GM23338 (cell line): ENCODE measurements at regions not wholly inside any gene's neighbourhood (a gene's known extent, or its start where the extent isn't known, plus 50 kb on each side); places are given as distances from the start of the nearest gene placed in this dataset.
A peak's percentile ranks its signal among the peaks of the same experiment; 100 is the strongest.

Experiments used
- ATAC-seq: fragments of 200-7000 bp; cut with Tn5 transposase; 3 replicates; pipeline ENCODE4 v1.9.1; 2020
- DNase-seq: peaks from one replicate; pipeline ENCODE4 v3.0.0-alpha.2; 2015; ENCODE audit warnings: low spot score
- H2AFZ ChIP-seq: fragments of 200-600 bp; sonication (generic); 2 replicates; pipeline ENCODE4 v1.8.0; 2016; ENCODE audit warnings: antibody characterized with exemption, mild to moderate bottlenecking, moderate library complexity
- H3F3A ChIP-seq: fragments of 200-600 bp; sonication (generic); replicated peaks from 2 replicates; pipeline ENCODE4 v1.8.0; 2017; ENCODE audit warnings: antibody characterized with exemption, mixed run types, low read depth
- H3K27ac ChIP-seq: fragments of 200-600 bp; sonication (generic); 2 replicates; pipeline ENCODE4 v1.6.1; 2016; ENCODE audit warnings: low read depth
- H3K27me3 ChIP-seq: fragments of 200-600 bp; sonication (generic); 2 replicates; pipeline ENCODE4 v1.8.0; 2016; ENCODE audit warnings: mild to moderate bottlenecking, mixed run types, moderate library complexity; ENCODE audit not compliant: insufficient read depth
- H3K36me3 ChIP-seq: fragments of 200-600 bp; sonication (generic); 2 replicates; pipeline ENCODE4 v1.8.0; 2016; ENCODE audit warnings: mild to moderate bottlenecking; ENCODE audit not compliant: insufficient read depth
- H3K4me1 ChIP-seq: fragments of 200-600 bp; sonication (generic); 2 replicates; pipeline ENCODE4 v1.8.0; 2016; ENCODE audit warnings: mild to moderate bottlenecking, moderate library complexity; ENCODE audit not compliant: insufficient read depth
- H3K4me2 ChIP-seq: fragments of 200-600 bp; sonication (generic); 2 replicates; pipeline ENCODE4 v1.7.1; 2017; ENCODE audit warnings: mixed run types
- H3K4me3 ChIP-seq: fragments of 200-600 bp; sonication (generic); 2 replicates; pipeline ENCODE4 v1.6.1; 2016; ENCODE audit warnings: mixed run types
- H3K79me2 ChIP-seq: fragments of 200-600 bp; sonication (generic); replicated peaks from 2 replicates; pipeline ENCODE4 v1.8.0; 2017; ENCODE audit warnings: mild to moderate bottlenecking; ENCODE audit not compliant: insufficient read depth
- H3K9me2 ChIP-seq: fragments of 200-600 bp; sonication (generic); 2 replicates; pipeline ENCODE4 v1.8.0; 2017; ENCODE audit not compliant: insufficient read depth
- H4K20me1 ChIP-seq: fragments of 200-600 bp; sonication (generic); replicated peaks from 2 replicates; pipeline ENCODE4 v1.8.0; 2017; ENCODE audit warnings: mild to moderate bottlenecking; ENCODE audit not compliant: insufficient read depth
- H3K27ac Mint-ChIP-seq: 2 replicates; pipeline ENCODE4 v1.8.0; 2020; ENCODE audit warnings: inconsistent platforms, mild to moderate bottlenecking, moderate library complexity, mixed read lengths
- H3K27me3 Mint-ChIP-seq: 3 replicates; pipeline ENCODE4 v1.8.0; 2022; ENCODE audit warnings: low read depth, mild to moderate bottlenecking, moderate library complexity, mixed read lengths, inconsistent platforms; ENCODE audit not compliant: insufficient read depth, poor library complexity
- H3K36me3 Mint-ChIP-seq: 3 replicates; pipeline ENCODE4 v1.8.0; 2021; ENCODE audit warnings: low read depth, mild to moderate bottlenecking, inconsistent platforms, moderate library complexity, mixed read lengths
- H3K4me1 Mint-ChIP-seq: 3 replicates; pipeline ENCODE4 v1.8.0; 2020; ENCODE audit warnings: mild to moderate bottlenecking, inconsistent platforms, mixed read lengths
- H3K4me3 Mint-ChIP-seq: 3 replicates; pipeline ENCODE4 v1.8.0; 2021; ENCODE audit warnings: moderate library complexity, mild to moderate bottlenecking, inconsistent platforms, mixed read lengths
- H3K9me3 Mint-ChIP-seq: 3 replicates; pipeline ENCODE4 v1.8.0; 2020; ENCODE audit warnings: moderate library complexity, mild to moderate bottlenecking, inconsistent platforms, mixed read lengths
- CREB1 ChIP-seq: fragments of 250-450 bp; sonication (Bioruptor Pico); IDR thresholded peaks from 2 replicates; pipeline ENCODE4 v1.5.0; 2020; ENCODE audit warnings: low read depth, mild to moderate bottlenecking, moderate library complexity
- EZH2 ChIP-seq: fragments of 200-600 bp; sonication (generic); IDR thresholded peaks from one replicate; pipeline ENCODE4 v1.8.0; 2017; ENCODE audit warnings: antibody characterized with exemption, mild to moderate bottlenecking, low read depth; ENCODE audit not compliant: unreplicated experiment
- JUNB ChIP-seq: IDR thresholded peaks from one replicate; pipeline ENCODE4 v1.6.1; 2016; ENCODE audit warnings: antibody characterized with exemption; ENCODE audit not compliant: unreplicated experiment
- NANOG ChIP-seq: IDR thresholded peaks from 2 replicates; pipeline ENCODE4 v1.6.1; 2016; ENCODE audit warnings: antibody characterized with exemption, borderline replicate concordance
- POLR2AphosphoS5 ChIP-seq: IDR thresholded peaks from 2 replicates; pipeline ENCODE4 v1.6.1; 2016; ENCODE audit warnings: antibody characterized with exemption, low read depth
- STAT1 ChIP-seq: IDR thresholded peaks from one replicate; pipeline ENCODE4 v1.6.1; 2016; ENCODE audit warnings: antibody characterized with exemption; ENCODE audit not compliant: unreplicated experiment
- ZNF331 ChIP-seq: fragments of 250-450 bp; sonication (Bioruptor Pico); IDR thresholded peaks from 2 replicates; pipeline ENCODE4 v1.5.0; 2020; ENCODE audit warnings: low read depth, mild to moderate bottlenecking, moderate library complexity
- TF ChIP-seq, protein P1 (sequence below), 2 experiments: fragments of 200-600 bp in 1 of 2; sonication (generic) in 1 of 2; conservative IDR thresholded peaks; 2 replicates each; pipeline versions ENCODE4 v1.5.1 to v1.6.1; 2016 to 2017; ENCODE audit warnings: antibody characterized with exemption in 2 of 2, low read depth in 2 of 2, mild to moderate bottlenecking in 2 of 2, moderate library complexity in 1 of 2
- TF ChIP-seq, protein P2 (sequence below): fragments of 250-450 bp; sonication (Bioruptor Pico); IDR thresholded peaks from 2 replicates; pipeline ENCODE4 v1.5.0; 2020; ENCODE audit warnings: mild to moderate bottlenecking, moderate library complexity

DNA sequence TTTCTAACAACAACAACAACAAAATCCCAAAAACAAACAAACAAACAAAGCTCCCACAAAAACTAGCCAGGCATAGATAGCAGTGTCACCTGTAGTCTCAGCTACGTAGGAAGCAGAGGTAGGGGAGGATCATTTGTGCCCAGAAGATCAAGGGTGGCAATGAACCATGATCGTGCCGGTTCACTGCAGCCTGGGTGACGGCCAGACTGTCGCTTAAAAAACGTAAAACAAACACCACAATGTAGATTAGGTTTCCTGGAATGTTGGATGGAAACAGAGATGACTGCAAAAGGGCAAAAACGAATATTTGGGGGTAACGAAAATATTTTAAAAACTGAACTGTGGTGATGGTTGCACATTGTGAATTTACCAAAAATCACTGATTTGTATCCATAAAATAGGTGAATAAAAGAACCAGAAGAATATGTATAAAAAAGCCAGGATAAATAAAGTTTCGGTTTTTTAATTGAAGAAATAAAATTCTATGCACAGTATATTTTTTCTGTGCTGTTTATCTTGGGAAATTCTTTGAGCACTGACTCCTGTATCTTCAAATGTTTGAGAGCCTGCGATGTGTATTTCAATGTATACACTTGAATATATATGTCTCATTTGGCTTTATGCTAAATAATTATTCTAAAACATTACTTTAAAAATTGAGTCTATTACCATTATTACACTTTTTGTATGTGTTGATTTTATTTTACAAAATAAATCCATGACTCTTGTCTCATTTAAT lies 1477.0 kb downstream of the PCDH7 start:
- H3F3A ChIP-seq: no peaks in the 10 kb centered on the region
- H2AFZ ChIP-seq: peak overlapping the region; percentile 53; the same call in 1 of the 2 replicates
- Mint-ChIP-seq H3K27me3 (no peaks in the 10 kb centered on the region), H3K36me3 (no peaks in the 10 kb centered on the region), H3K4me3 (no peak overlapping the region), H3K27ac (no peak overlapping the region), H3K9me3 (no peaks in the 10 kb centered on the region), H3K4me1 (no peaks in the 10 kb centered on the region)
- no peaks in the 10 kb centered on the region for H3K4me1 ChIP-seq
- no peaks in the 10 kb centered on the region for H3K79me2 ChIP-seq
- ATAC-seq: no peak
- H3K4me3 ChIP-seq: no peak overlapping the region
- H4K20me1 ChIP-seq: no peaks in the 10 kb centered on the region
- no peak overlapping the region for H3K4me2 ChIP-seq
- no peaks in the 10 kb centered on the region for H3K36me3 ChIP-seq
- TF ChIP-seq CREB1: no peak
- TF ChIP-seq, protein P1, sequence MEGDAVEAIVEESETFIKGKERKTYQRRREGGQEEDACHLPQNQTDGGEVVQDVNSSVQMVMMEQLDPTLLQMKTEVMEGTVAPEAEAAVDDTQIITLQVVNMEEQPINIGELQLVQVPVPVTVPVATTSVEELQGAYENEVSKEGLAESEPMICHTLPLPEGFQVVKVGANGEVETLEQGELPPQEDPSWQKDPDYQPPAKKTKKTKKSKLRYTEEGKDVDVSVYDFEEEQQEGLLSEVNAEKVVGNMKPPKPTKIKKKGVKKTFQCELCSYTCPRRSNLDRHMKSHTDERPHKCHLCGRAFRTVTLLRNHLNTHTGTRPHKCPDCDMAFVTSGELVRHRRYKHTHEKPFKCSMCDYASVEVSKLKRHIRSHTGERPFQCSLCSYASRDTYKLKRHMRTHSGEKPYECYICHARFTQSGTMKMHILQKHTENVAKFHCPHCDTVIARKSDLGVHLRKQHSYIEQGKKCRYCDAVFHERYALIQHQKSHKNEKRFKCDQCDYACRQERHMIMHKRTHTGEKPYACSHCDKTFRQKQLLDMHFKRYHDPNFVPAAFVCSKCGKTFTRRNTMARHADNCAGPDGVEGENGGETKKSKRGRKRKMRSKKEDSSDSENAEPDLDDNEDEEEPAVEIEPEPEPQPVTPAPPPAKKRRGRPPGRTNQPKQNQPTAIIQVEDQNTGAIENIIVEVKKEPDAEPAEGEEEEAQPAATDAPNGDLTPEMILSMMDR (conservative IDR thresholded peaks at IDR 0.05; ENCODE audit: low read depth in 2 of 2): no peak
- no peak for DNase-seq
- no peaks in the 10 kb centered on the region for H3K27me3 ChIP-seq
- no peak overlapping the region for H3K27ac ChIP-seq
- H3K9me2 ChIP-seq: no peaks in the 10 kb centered on the region

DNA sequence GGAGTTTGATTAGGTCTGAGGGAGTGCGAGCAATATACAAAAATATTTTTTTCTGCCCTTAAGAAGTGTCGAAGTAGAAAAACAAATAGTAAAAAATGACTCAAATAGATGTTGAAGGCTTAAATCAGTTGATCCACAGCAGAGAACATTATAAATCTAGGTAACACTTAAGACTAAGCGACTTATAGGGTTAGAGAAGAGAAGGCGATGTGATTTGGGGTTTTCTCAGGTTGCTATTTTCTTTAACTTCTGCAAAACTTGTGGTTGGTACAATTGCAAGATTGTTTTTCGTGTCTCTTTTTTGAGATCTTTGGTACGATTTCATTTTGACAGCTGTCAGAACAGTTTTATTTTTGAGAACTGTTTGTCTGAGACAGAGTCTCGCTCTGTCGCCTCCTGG lies 1479.5 kb downstream of the PCDH7 start:
- no peaks in the 10 kb centered on the region for H3K36me3 ChIP-seq
- H3K4me3 ChIP-seq: no peak overlapping the region
- no peaks in the 10 kb centered on the region for H3K27me3 ChIP-seq
- H3K4me2 ChIP-seq: no peak overlapping the region
- H3K9me3 Mint-ChIP-seq: peaks cover 13% of the 10 kb centered on the region; the same call in 2 of the 3 replicates
- H3F3A ChIP-seq: no peaks in the 10 kb centered on the region
- H3K27ac Mint-ChIP-seq: no peak overlapping the region
- peaks cover 13% of the 10 kb centered on the region for H3K9me2 ChIP-seq
- H3K27me3 Mint-ChIP-seq: no peaks in the 10 kb centered on the region
- H3K4me3 Mint-ChIP-seq: no peak overlapping the region
- H3K36me3 Mint-ChIP-seq: peaks cover 10% of the 10 kb centered on the region; the same call in 2 of the 3 replicates
- ATAC-seq (no peak), DNase-seq (no peak)
- H3K79me2 ChIP-seq: no peaks in the 10 kb centered on the region
- peaks cover 8% of the 10 kb centered on the region; the same call in 1 of the 2 replicates for H3K4me1 ChIP-seq
- H2AFZ ChIP-seq: no peak overlapping the region
- peaks cover 12% of the 10 kb centered on the region; the same call in 2 of the 3 replicates for H3K4me1 Mint-ChIP-seq
- H4K20me1 ChIP-seq: no peaks in the 10 kb centered on the region
- H3K27ac ChIP-seq: no peak overlapping the region
- TF ChIP-seq CREB1 (no peak), EZH2 (no peak), POLR2AphosphoS5 (no peak), NANOG (no peak), STAT1 (no peak), ZNF331 (no peak), JUNB (no peak)
- TF ChIP-seq, protein P2, sequence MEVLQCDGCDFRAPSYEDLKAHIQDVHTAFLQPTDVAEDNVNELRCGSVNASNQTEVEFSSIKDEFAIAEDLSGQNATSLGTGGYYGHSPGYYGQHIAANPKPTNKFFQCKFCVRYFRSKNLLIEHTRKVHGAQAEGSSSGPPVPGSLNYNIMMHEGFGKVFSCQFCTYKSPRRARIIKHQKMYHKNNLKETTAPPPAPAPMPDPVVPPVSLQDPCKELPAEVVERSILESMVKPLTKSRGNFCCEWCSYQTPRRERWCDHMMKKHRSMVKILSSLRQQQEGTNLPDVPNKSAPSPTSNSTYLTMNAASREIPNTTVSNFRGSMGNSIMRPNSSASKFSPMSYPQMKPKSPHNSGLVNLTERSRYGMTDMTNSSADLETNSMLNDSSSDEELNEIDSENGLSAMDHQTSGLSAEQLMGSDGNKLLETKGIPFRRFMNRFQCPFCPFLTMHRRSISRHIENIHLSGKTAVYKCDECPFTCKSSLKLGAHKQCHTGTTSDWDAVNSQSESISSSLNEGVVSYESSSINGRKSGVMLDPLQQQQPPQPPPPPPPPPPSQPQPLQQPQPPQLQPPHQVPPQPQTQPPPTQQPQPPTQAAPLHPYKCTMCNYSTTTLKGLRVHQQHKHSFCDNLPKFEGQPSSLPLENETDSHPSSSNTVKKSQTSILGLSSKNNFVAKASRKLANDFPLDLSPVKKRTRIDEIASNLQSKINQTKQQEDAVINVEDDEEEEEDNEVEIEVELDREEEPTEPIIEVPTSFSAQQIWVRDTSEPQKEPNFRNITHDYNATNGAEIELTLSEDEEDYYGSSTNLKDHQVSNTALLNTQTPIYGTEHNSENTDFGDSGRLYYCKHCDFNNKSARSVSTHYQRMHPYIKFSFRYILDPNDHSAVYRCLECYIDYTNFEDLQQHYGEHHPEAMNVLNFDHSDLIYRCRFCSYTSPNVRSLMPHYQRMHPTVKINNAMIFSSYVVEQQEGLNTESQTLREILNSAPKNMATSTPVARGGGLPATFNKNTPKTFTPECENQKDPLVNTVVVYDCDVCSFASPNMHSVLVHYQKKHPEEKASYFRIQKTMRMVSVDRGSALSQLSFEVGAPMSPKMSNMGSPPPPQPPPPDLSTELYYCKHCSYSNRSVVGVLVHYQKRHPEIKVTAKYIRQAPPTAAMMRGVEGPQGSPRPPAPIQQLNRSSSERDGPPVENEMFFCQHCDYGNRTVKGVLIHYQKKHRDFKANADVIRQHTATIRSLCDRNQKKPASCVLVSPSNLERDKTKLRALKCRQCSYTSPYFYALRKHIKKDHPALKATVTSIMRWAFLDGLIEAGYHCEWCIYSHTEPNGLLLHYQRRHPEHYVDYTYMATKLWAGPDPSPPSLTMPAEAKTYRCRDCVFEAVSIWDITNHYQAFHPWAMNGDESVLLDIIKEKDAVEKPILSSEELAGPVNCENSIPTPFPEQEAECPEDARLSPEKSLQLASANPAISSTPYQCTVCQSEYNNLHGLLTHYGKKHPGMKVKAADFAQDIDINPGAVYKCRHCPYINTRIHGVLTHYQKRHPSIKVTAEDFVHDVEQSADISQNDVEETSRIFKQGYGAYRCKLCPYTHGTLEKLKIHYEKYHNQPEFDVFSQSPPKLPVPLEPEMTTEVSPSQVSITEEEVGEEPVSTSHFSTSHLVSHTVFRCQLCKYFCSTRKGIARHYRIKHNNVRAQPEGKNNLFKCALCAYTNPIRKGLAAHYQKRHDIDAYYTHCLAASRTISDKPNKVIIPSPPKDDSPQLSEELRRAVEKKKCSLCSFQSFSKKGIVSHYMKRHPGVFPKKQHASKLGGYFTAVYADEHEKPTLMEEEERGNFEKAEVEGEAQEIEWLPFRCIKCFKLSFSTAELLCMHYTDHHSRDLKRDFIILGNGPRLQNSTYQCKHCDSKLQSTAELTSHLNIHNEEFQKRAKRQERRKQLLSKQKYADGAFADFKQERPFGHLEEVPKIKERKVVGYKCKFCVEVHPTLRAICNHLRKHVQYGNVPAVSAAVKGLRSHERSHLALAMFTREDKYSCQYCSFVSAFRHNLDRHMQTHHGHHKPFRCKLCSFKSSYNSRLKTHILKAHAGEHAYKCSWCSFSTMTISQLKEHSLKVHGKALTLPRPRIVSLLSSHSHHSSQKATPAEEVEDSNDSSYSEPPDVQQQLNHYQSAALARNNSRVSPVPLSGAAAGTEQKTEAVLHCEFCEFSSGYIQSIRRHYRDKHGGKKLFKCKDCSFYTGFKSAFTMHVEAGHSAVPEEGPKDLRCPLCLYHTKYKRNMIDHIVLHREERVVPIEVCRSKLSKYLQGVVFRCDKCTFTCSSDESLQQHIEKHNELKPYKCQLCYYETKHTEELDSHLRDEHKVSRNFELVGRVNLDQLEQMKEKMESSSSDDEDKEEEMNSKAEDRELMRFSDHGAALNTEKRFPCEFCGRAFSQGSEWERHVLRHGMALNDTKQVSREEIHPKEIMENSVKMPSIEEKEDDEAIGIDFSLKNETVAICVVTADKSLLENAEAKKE: no peak
- TF ChIP-seq, protein P1 (conservative IDR thresholded peaks at IDR 0.05; ENCODE audit: low read depth in 2 of 2): no peak
